Neural progenitor cell (in vitro differentiated cells): ENCODE measurements at regions not wholly inside any gene's neighbourhood (a gene's known extent, or its start where the extent isn't known, plus 50 kb on each side); places are given as distances from the start of the nearest gene placed in this dataset.
A peak's percentile ranks its signal among the peaks of the same experiment; 100 is the strongest.
"Not testable (repeated sequence)": the region's sequence is repeated elsewhere in the genome, so short reads cannot be mapped to it uniquely, and the experiment has no call there.

Source experiments
- DNase-seq: peaks from one replicate; pipeline ENCODE4 v3.0.0-alpha.2; 2016; ENCODE audit warnings: low spot score
- H2AFZ ChIP-seq: fragments of 200-600 bp; sonication (generic); replicated peaks from 2 replicates; pipeline ENCODE4 v1.6.1; 2016; ENCODE audit warnings: antibody characterized with exemption
- H3F3A ChIP-seq: fragments of 200-600 bp; sonication (generic); 2 replicates; pipeline ENCODE4 v1.6.1; 2016; ENCODE audit warnings: antibody characterized with exemption, low read depth
- H3K27ac ChIP-seq: fragments of 200-600 bp; sonication (generic); 2 replicates; pipeline ENCODE4 v1.5.1; 2016; ENCODE audit warnings: mild to moderate bottlenecking
- H3K27me3 ChIP-seq: fragments of 200-600 bp; sonication (generic); 2 replicates; pipeline ENCODE4 v1.6.1; 2016; ENCODE audit warnings: mild to moderate bottlenecking, moderate library complexity
- H3K36me3 ChIP-seq: fragments of 200-600 bp; sonication (generic); 2 replicates; pipeline ENCODE4 v1.5.1; 2016
- H3K4me1 ChIP-seq: fragments of 200-600 bp; sonication (generic); 2 replicates; pipeline ENCODE4 v1.6.1; 2016; ENCODE audit warnings: mixed run types
- H3K4me2 ChIP-seq: fragments of 200-600 bp; sonication (generic); 2 replicates; pipeline ENCODE4 v1.6.1; 2016
- H3K4me3 ChIP-seq: fragments of 200-600 bp; sonication (generic); 2 replicates; pipeline ENCODE4 v1.5.1; 2016
- H3K79me2 ChIP-seq: fragments of 200-600 bp; sonication (generic); 2 replicates; pipeline ENCODE4 v1.6.1; 2016; ENCODE audit warnings: low read depth
- H3K9ac ChIP-seq: fragments of 200-600 bp; sonication (generic); 2 replicates; pipeline ENCODE4 v1.6.1; 2016
- H3K9me3 ChIP-seq: fragments of 200-600 bp; sonication (generic); 2 replicates; pipeline ENCODE4 v1.5.1; 2016; ENCODE audit warnings: low read depth
- H4K20me1 ChIP-seq: fragments of 200-600 bp; sonication (generic); 2 replicates; pipeline ENCODE4 v1.6.1; 2016; ENCODE audit warnings: low read depth
- H3K27ac Mint-ChIP-seq: 3 replicates; pipeline ENCODE4 v1.8.0; 2021; ENCODE audit warnings: mixed read lengths
- H3K27me3 Mint-ChIP-seq: 2 replicates; pipeline ENCODE4 v1.8.0; 2022; ENCODE audit warnings: low read depth, mild to moderate bottlenecking, inconsistent platforms, moderate library complexity, mixed read lengths; ENCODE audit not compliant: insufficient read depth
- H3K36me3 Mint-ChIP-seq: 3 replicates; pipeline ENCODE4 v1.8.0; 2021; ENCODE audit warnings: mixed read lengths
- H3K4me1 Mint-ChIP-seq: 3 replicates; pipeline ENCODE4 v1.8.0; 2021; ENCODE audit warnings: mixed read lengths
- H3K4me3 Mint-ChIP-seq: 3 replicates; pipeline ENCODE4 v1.8.0; 2021; ENCODE audit warnings: mild to moderate bottlenecking, moderate library complexity, mixed read lengths
- H3K9me3 Mint-ChIP-seq: 3 replicates; pipeline ENCODE4 v1.8.0; 2020; ENCODE audit warnings: mixed read lengths
- EZH2 ChIP-seq: fragments of 200-600 bp; sonication (generic); IDR thresholded peaks from 2 replicates; pipeline ENCODE4 v1.6.1; 2017; ENCODE audit warnings: antibody characterized with exemption, mild to moderate bottlenecking, moderate library complexity
- EZH2phosphoT487 ChIP-seq: fragments of 200-600 bp; sonication (generic); IDR thresholded peaks from 2 replicates; pipeline ENCODE4 v1.6.1; 2017; ENCODE audit warnings: antibody characterized with exemption
- TF ChIP-seq, protein P1 (sequence below): fragments of 200-600 bp; sonication (generic); IDR thresholded peaks from 2 replicates; pipeline ENCODE4 v1.5.1; 2017; ENCODE audit warnings: antibody characterized with exemption, mild to moderate bottlenecking

DNA sequence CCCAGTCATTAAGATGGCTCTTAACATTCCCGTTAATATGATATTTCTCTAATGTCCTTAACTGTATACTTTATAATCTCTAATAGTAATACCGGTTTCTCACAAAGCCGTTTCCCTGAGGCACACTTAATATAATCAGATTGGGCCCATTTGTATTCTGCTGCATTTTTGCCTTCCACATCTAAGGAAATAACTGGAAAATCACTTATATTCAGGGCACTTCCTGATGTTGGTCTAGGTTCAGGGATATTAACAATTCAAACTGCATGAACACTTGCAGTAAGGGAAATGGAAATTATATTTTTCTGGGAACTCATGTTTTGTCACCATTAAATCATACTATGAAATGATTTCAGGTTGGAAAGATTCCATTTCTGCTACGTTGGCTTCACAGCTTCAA is 119.8 kb downstream of the TPR start:
- H3K9me3 ChIP-seq, result no peaks in the 10 kb centered on the region
- no peaks in the 10 kb centered on the region for H3K36me3 ChIP-seq
- no peaks in the 10 kb centered on the region for H3F3A ChIP-seq
- H4K20me1 ChIP-seq, result no peaks in the 10 kb centered on the region
- H3K4me1 ChIP-seq, result no peaks in the 10 kb centered on the region
- H3K79me2 ChIP-seq, result no peaks in the 10 kb centered on the region
- no peak overlapping the region for H3K4me2 ChIP-seq
- H3K4me3 ChIP-seq, result no peak overlapping the region
- no peaks in the 10 kb centered on the region for H3K27me3 ChIP-seq
- no peak overlapping the region for H3K9ac ChIP-seq
- H3K36me3 Mint-ChIP-seq, result no peaks in the 10 kb centered on the region
- no peak for DNase-seq
- no peak overlapping the region for H3K27ac Mint-ChIP-seq
- no peak for TF ChIP-seq EZH2phosphoT487
- no peak overlapping the region for H3K4me3 Mint-ChIP-seq
- peaks cover 9% of the 10 kb centered on the region for H3K9me3 Mint-ChIP-seq
- H3K27ac ChIP-seq, result no peak overlapping the region
- H2AFZ ChIP-seq, result no peak overlapping the region
- H3K27me3 Mint-ChIP-seq, result no peaks in the 10 kb centered on the region
- H3K4me1 Mint-ChIP-seq, result peaks cover 2% of the 10 kb centered on the region

DNA sequence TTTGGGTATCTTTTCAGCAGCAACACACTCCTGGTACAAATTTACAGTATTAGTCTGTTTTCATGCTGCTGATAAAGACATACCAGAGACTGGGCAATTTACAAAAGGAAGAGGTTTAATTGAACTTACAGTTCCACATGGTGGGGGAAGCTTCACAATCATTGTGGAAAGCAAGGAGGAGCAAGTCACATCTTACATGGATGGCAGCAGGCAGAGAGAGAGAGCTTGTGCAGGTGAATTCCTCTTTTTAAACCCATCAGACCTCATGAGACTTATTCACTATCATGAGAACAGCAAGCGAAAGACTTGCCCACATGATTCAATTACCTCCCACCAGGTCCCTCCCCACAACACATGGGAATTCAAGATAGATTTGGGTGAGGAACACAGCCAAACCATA is 124.5 kb downstream of the TPR start:
- Histone ChIP-seq H3K79me2 (no peaks in the 10 kb centered on the region), H3K4me3 (no peak overlapping the region), H4K20me1 (no peaks in the 10 kb centered on the region), H3K36me3 (no peaks in the 10 kb centered on the region), H3K27me3 (no peaks in the 10 kb centered on the region), H3K9ac (no peak overlapping the region), H3K9me3 (no peaks in the 10 kb centered on the region), H3K4me2 (no peak overlapping the region), H3K4me1 (no peaks in the 10 kb centered on the region), H3F3A (no peaks in the 10 kb centered on the region), H2AFZ (no peak overlapping the region), H3K27ac (no peak overlapping the region)
- TF ChIP-seq EZH2phosphoT487, result no peak
- TF ChIP-seq, protein P1, sequence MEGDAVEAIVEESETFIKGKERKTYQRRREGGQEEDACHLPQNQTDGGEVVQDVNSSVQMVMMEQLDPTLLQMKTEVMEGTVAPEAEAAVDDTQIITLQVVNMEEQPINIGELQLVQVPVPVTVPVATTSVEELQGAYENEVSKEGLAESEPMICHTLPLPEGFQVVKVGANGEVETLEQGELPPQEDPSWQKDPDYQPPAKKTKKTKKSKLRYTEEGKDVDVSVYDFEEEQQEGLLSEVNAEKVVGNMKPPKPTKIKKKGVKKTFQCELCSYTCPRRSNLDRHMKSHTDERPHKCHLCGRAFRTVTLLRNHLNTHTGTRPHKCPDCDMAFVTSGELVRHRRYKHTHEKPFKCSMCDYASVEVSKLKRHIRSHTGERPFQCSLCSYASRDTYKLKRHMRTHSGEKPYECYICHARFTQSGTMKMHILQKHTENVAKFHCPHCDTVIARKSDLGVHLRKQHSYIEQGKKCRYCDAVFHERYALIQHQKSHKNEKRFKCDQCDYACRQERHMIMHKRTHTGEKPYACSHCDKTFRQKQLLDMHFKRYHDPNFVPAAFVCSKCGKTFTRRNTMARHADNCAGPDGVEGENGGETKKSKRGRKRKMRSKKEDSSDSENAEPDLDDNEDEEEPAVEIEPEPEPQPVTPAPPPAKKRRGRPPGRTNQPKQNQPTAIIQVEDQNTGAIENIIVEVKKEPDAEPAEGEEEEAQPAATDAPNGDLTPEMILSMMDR, result no peak
- no peak for TF ChIP-seq EZH2
- H3K4me1 Mint-ChIP-seq, result peaks cover 2% of the 10 kb centered on the region
- H3K9me3 Mint-ChIP-seq, result peaks cover 9% of the 10 kb centered on the region
- DNase-seq, result no peak
- no peak overlapping the region for H3K4me3 Mint-ChIP-seq
- H3K27ac Mint-ChIP-seq, result no peak overlapping the region
- H3K27me3 Mint-ChIP-seq, result no peaks in the 10 kb centered on the region
- H3K36me3 Mint-ChIP-seq, result no peaks in the 10 kb centered on the region

DNA sequence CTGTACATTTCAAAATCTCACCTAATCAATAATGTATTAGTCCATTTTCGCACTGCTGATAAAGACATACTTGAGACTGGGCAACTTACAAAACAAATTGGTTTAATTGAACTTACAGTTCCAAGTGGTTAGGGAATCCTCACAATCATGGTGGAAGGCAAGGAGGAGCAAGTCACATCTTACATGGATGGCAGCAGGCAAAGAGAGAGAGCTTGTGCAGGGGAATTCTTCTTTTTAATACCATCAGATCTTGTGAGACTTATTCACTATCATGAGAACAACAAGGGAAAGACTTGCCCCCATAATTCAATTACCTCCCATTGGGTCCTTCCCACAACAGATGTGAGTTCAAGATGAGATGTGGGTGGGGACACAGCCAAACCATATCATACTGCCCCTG is 126.4 kb downstream of the TPR start:
- not testable (repeated sequence) for H3K27ac Mint-ChIP-seq, H3K4me3 ChIP-seq, H3K9ac ChIP-seq, H3K4me1 ChIP-seq, H3K79me2 ChIP-seq, H3K4me1 Mint-ChIP-seq, DNase-seq, H3K9me3 ChIP-seq, H3F3A ChIP-seq, H3K4me2 ChIP-seq, H3K27ac ChIP-seq, H3K36me3 Mint-ChIP-seq, H3K4me3 Mint-ChIP-seq, H3K36me3 ChIP-seq, H3K27me3 Mint-ChIP-seq, H2AFZ ChIP-seq, H3K9me3 Mint-ChIP-seq, H4K20me1 ChIP-seq, H3K27me3 ChIP-seq

DNA sequence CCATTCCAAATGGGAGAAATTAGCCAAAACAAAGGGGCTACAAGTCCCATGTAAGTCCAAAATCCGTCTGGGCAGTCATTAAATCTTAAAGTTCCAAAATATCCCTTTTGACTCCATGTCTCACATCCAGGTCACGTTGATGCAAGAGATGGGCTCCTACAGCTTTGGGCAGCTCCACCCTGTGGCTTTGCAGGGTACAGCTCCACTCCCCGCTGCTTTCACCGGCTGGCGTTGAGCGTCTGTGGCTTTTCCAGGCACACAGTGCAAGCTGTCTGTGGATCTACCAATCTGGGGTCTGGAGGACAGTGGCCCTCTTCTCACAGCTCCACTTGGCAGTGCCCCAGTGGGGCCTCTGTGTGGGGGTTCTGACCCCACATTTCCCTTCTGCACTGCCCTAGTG is 130.2 kb downstream of the TPR start:
- Histone ChIP-seq H3K27me3 (no peaks in the 10 kb centered on the region), H4K20me1 (no peaks in the 10 kb centered on the region), H3K79me2 (no peaks in the 10 kb centered on the region), H3K9ac (no peak overlapping the region), H2AFZ (peak overlapping the region; percentile 57), H3F3A (no peaks in the 10 kb centered on the region), H3K9me3 (no peaks in the 10 kb centered on the region), H3K27ac (no peak overlapping the region), H3K4me3 (no peak overlapping the region), H3K4me2 (no peak overlapping the region), H3K4me1 (no peaks in the 10 kb centered on the region), H3K36me3 (no peaks in the 10 kb centered on the region)
- no peak overlapping the region for H3K4me3 Mint-ChIP-seq
- peaks cover 4% of the 10 kb centered on the region for H3K9me3 Mint-ChIP-seq
- no peaks in the 10 kb centered on the region for H3K36me3 Mint-ChIP-seq
- no peaks in the 10 kb centered on the region for H3K4me1 Mint-ChIP-seq
- peaks cover 2% of the 10 kb centered on the region for H3K27me3 Mint-ChIP-seq
- DNase-seq, result peak; percentile 49
- TF ChIP-seq, protein P1, result peak; percentile 60
- TF ChIP-seq EZH2phosphoT487 (no peak), EZH2 (no peak)
- no peak overlapping the region for H3K27ac Mint-ChIP-seq
